Transverse colon (tissue), 4 donors: ENCODE measurements at regions not wholly inside any gene's neighbourhood (a gene's known extent, or its start where the extent isn't known, plus 50 kb on each side); places are given as distances from the start of the nearest gene placed in this dataset.
"Not testable (repeated sequence)": the region's sequence is repeated elsewhere in the genome, so short reads cannot be mapped to it uniquely, and the experiment has no call there.

Source experiments
- DNase-seq: peaks from one replicate; pipeline ENCODE4 v3.0.0-alpha.2; 2019
- H3K27ac ChIP-seq, 4 donors: fragments of 200-600 bp; sonication (generic); 2 replicates each; pipeline ENCODE4 v1.5.1; 2016 to 2018; ENCODE audit warnings: inconsistent platforms in 4 of 4
- H3K27me3 ChIP-seq: fragments of 200-600 bp; sonication (generic); 2 replicates; pipeline ENCODE4 v1.5.1; 2017; ENCODE audit warnings: inconsistent platforms
- H3K36me3 ChIP-seq, 4 donors: fragments of 200-600 bp; sonication (generic); 2 replicates each; pipeline ENCODE4 v1.5.1; 2017 to 2019; ENCODE audit warnings: inconsistent platforms in 4 of 4
- H3K4me1 ChIP-seq, 4 donors: fragments of 200-600 bp; sonication (generic); 2 replicates each; pipeline ENCODE4 v1.5.1; 2017 to 2020; ENCODE audit warnings: inconsistent platforms in 4 of 4
- H3K4me3 ChIP-seq, 4 donors: fragments of 200-600 bp; sonication (generic); 1 replicate in 1 of 4; 2 replicates in 3 of 4; pipeline versions ENCODE4 v1.5.1 to v1.6.1; 2017 to 2019; ENCODE audit warnings: inconsistent platforms in 4 of 4
- H3K9me3 ChIP-seq, 2 donors: fragments of 200-600 bp; sonication (generic); 2 replicates each; pipeline ENCODE4 v1.5.1; 2017 to 2019; ENCODE audit warnings: inconsistent platforms in 2 of 2
- EP300 ChIP-seq: sonication (generic); formaldehyde crosslinking; IDR thresholded peaks from one replicate; pipeline ENCODE4 v1.6.1; 2017; ENCODE audit warnings: antibody characterized with exemption, low read depth
- POLR2A ChIP-seq: fragments of 450-650 bp; IDR thresholded peaks from one replicate; pipeline ENCODE4 v1.6.1; 2016; ENCODE audit warnings: antibody characterized with exemption, mild to moderate bottlenecking, moderate library complexity
- POLR2AphosphoS5 ChIP-seq, 3 donors: sonication (generic); formaldehyde crosslinking; IDR thresholded peaks; one replicate each; pipeline ENCODE4 v1.6.1; 2016; ENCODE audit warnings: antibody characterized with exemption in 3 of 3
- WGBS, 2 donors: methylation state at CpG; one replicate each; pipeline ENCODE4 v1.1.5; 2018; ENCODE audit warnings: low coverage in 1 of 2; 5-methylcytosine and 5-hydroxymethylcytosine counted together
- in situ Hi-C, 4 donors: fragments of 200-750 bp; cut with MboI; loops; one replicate each; pipeline versions ENCODE4 v1.15.0 to v1.15.1; 2017; ENCODE audit warnings: low sequenced_read_pairs in 3 of 4, low pct_ligation_motif_present in 1 of 4, low pct_unique_long_range_greater_than_20kb in 1 of 4
- intact Hi-C: fragments of 100-400 bp; cut with DNase I; formaldehyde crosslinking; loops from one replicate; pipeline ENCODE4 v1.15.1; 2023; ENCODE audit warnings: low total_unique reads
- TF ChIP-seq, protein P1 (sequence below), 5 experiments: fragments of 200-600 bp in 3 of 5; fragments of 450-650 bp in 2 of 5; sonication (generic) in 3 of 5; IDR thresholded peaks; 1 replicate in 2 of 5; 2 replicates in 3 of 5; pipeline ENCODE4 v1.5.1; 2016 to 2017; ENCODE audit warnings: antibody characterized with exemption in 5 of 5, inconsistent platforms in 3 of 5, mild to moderate bottlenecking in 2 of 5, moderate library complexity in 1 of 5

GRCh38 chr3:83218383-83219200 is 1457.1 kb upstream of the GBE1 start:
- H3K27me3 ChIP-seq: no peaks in the 10 kb centered on the region
- H3K27ac ChIP-seq: no peak overlapping the region
- WGBS, 2 donors: 87 to 93% methylated on average over 3 to 14 of the region's 14 CpGs
- TF ChIP-seq, protein P1, sequence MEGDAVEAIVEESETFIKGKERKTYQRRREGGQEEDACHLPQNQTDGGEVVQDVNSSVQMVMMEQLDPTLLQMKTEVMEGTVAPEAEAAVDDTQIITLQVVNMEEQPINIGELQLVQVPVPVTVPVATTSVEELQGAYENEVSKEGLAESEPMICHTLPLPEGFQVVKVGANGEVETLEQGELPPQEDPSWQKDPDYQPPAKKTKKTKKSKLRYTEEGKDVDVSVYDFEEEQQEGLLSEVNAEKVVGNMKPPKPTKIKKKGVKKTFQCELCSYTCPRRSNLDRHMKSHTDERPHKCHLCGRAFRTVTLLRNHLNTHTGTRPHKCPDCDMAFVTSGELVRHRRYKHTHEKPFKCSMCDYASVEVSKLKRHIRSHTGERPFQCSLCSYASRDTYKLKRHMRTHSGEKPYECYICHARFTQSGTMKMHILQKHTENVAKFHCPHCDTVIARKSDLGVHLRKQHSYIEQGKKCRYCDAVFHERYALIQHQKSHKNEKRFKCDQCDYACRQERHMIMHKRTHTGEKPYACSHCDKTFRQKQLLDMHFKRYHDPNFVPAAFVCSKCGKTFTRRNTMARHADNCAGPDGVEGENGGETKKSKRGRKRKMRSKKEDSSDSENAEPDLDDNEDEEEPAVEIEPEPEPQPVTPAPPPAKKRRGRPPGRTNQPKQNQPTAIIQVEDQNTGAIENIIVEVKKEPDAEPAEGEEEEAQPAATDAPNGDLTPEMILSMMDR (IDR thresholded peaks at IDR 0.05): no peak
- TF ChIP-seq EP300: no peak
- no peak for TF ChIP-seq POLR2A
- no peak for TF ChIP-seq POLR2AphosphoS5 (IDR thresholded peaks at IDR 0.05)
- in situ Hi-C loops: no loop called here
- H3K4me1 ChIP-seq: no peaks in the 10 kb centered on the region
- H3K36me3 ChIP-seq: no peaks in the 10 kb centered on the region
- H3K4me3 ChIP-seq: no peak overlapping the region
- no peak for DNase-seq
- H3K9me3 ChIP-seq: no peaks in the 10 kb centered on the region
- intact Hi-C loops: no loop called here

DNA sequence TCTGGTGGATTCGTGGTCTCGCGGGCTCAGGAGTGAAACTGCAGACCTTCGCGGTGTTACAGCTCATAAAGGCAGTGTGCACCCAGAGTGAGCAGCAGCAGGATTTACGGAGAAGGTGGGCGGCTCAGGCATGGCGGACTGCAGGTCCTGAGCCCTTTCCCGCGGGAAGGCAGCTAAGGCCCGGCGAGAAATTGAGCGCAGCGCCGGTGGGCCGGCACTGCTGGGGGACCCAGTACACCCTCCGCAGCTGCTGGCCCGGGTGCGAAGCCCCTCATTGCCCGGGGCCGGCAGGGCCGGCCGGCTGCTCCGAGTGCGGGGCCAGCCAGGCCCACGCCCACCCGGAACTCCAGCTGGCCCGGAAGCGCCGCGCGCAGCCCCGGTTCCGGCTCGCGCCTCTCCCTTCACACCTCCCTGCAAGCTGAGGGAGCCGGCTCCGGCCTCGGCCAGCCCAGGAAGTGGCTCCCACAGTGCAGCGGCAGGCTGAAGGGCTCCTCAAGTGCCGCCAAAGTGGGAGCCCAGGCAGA is 1456.2 kb upstream of the GBE1 start:
- H3K4me3 ChIP-seq, in situ Hi-C loops, H3K36me3 ChIP-seq, H3K27me3 ChIP-seq, intact Hi-C loops, DNase-seq, H3K9me3 ChIP-seq, H3K4me1 ChIP-seq, H3K27ac ChIP-seq: not testable (repeated sequence)
- WGBS, 2 donors: 98 to 100% methylated on average over 4 to 41 of the region's 41 CpGs

GRCh38 chr3:83216919-83217594 is 1455.6 kb upstream of the GBE1 start:
- no peak overlapping the region for H3K27ac ChIP-seq
- no peak for DNase-seq
- no peak overlapping the region for H3K4me3 ChIP-seq
- intact Hi-C loops (no loop called here), in situ Hi-C loops (no loop called here)
- WGBS, 2 donors: 71 to 88% methylated on average over 1 to 22 of the region's 24 CpGs
- H3K9me3 ChIP-seq: no peaks in the 10 kb centered on the region
- TF ChIP-seq, protein P1 (IDR thresholded peaks at IDR 0.05): no peak
- no peak for TF ChIP-seq POLR2AphosphoS5 (IDR thresholded peaks at IDR 0.05)
- TF ChIP-seq EP300: no peak
- TF ChIP-seq POLR2A: no peak
- no peaks in the 10 kb centered on the region for H3K27me3 ChIP-seq
- H3K36me3 ChIP-seq: no peaks in the 10 kb centered on the region
- H3K4me1 ChIP-seq: no peaks in the 10 kb centered on the region

GRCh38 chr3:83195243-83195642 is 1433.8 kb upstream of the GBE1 start:
- Histone ChIP-seq H3K9me3 (no peaks in the 10 kb centered on the region), H3K27ac (no peak overlapping the region), H3K36me3 (no peaks in the 10 kb centered on the region), H3K27me3 (no peaks in the 10 kb centered on the region), H3K4me3 (no peak overlapping the region), H3K4me1 (no peaks in the 10 kb centered on the region)
- TF ChIP-seq, protein P1 (IDR thresholded peaks at IDR 0.05): no peak
- TF ChIP-seq EP300 (no peak), POLR2AphosphoS5 (IDR thresholded peaks at IDR 0.05) (no peak), POLR2A (no peak)
- in situ Hi-C loops (no loop called here), intact Hi-C loops (no loop called here)
- DNase-seq: no peak
